HG03378 (cell line): ENCODE measurements at regions not wholly inside any gene's neighbourhood (a gene's known extent, or its start where the extent isn't known, plus 50 kb on each side); places are given as distances from the start of the nearest gene placed in this dataset.
"Not testable (repeated sequence)": the region's sequence is repeated elsewhere in the genome, so short reads cannot be mapped to it uniquely, and the experiment has no call there.

ENCODE experiments used
- ATAC-seq: cut with Tn5 transposase; IDR thresholded peaks from one replicate; pipeline ENCODE4 v1.9.1; 2021; ENCODE audit warnings: mild to moderate bottlenecking, moderate library complexity; ENCODE audit not compliant: unreplicated experiment

- ATAC-seq: no peak
These were observed 149.7 kb upstream of the CDIN1 start for GRCh38 chr15:36429707-36430106.

GRCh38 chr15:36430280-36430679 is 149.1 kb upstream of the CDIN1 start:
- no peak for ATAC-seq

- no peak for ATAC-seq
These were observed 148.6 kb upstream of the CDIN1 start for GRCh38 chr15:36430726-36431265.

GRCh38 chr15:36432161-36432560 is 147.3 kb upstream of the CDIN1 start:
- ATAC-seq: no peak

GRCh38 chr15:36434177-36434576 is 145.2 kb upstream of the CDIN1 start:
- ATAC-seq: no peak

- no peak for ATAC-seq
These were observed 140.9 kb upstream of the CDIN1 start for GRCh38 chr15:36438499-36438898.

- no peak for ATAC-seq
These were observed 132.1 kb upstream of the CDIN1 start for GRCh38 chr15:36447373-36447772.

- no peak for ATAC-seq
These were observed 131.0 kb upstream of the CDIN1 start for GRCh38 chr15:36448418-36448817.

- no peak for ATAC-seq
These were observed 130.3 kb upstream of the CDIN1 start for GRCh38 chr15:36449084-36449661.

- ATAC-seq: no peak
These were observed 129.7 kb upstream of the CDIN1 start for GRCh38 chr15:36449662-36450145.

- not testable (repeated sequence) for ATAC-seq
These were observed 125.2 kb upstream of the CDIN1 start for GRCh38 chr15:36454244-36454643.

- no peak for ATAC-seq
These were observed 121.0 kb upstream of the CDIN1 start for GRCh38 chr15:36458411-36458810.

GRCh38 chr15:36465304-36465703 is 114.1 kb upstream of the CDIN1 start:
- ATAC-seq: no peak

- no peak for ATAC-seq
These were observed 110.7 kb upstream of the CDIN1 start for GRCh38 chr15:36468746-36469145.

GRCh38 chr15:36469311-36469966 is 110.0 kb upstream of the CDIN1 start:
- ATAC-seq: no peak

GRCh38 chr15:36472672-36473071 is 106.8 kb upstream of the CDIN1 start:
- ATAC-seq: no peak

- no peak for ATAC-seq
These were observed 100.9 kb upstream of the CDIN1 start for GRCh38 chr15:36478561-36478960.

GRCh38 chr15:36479200-36479896 is 100.1 kb upstream of the CDIN1 start:
- no peak for ATAC-seq

- ATAC-seq: no peak
These were observed 98.3 kb upstream of the CDIN1 start for GRCh38 chr15:36481156-36481555.

- ATAC-seq: no peak
These were observed 96.0 kb upstream of the CDIN1 start for GRCh38 chr15:36483409-36483808.

GRCh38 chr15:36484038-36484778 is 95.2 kb upstream of the CDIN1 start:
- no peak for ATAC-seq
